ENCODE measurements at regions not wholly inside any gene's neighbourhood (a gene's known extent, or its start where the extent isn't known, plus 50 kb on each side); places are given as distances from the start of the nearest gene placed in this dataset.

GRCh38 chr10:131644864-131645658, 255.7 kb upstream of the PPP2R2D start:
- TF ChIP-seq POLR2AphosphoS5 (IDR thresholded peaks at IDR 0.05; ENCODE audit: low read depth, low read length) (no peak), RNF2 (conservative IDR thresholded peaks at IDR 0.05; ENCODE audit: low read depth) (no peak), ELF4 (CRISPR knock-in tag; IDR thresholded peaks at IDR 0.05; ENCODE audit: borderline replicate concordance) (no peak), HDAC2 (CRISPR knock-in tag; IDR thresholded peaks at IDR 0.05) (no peak), ZBTB26 (CRISPR knock-in tag; IDR thresholded peaks at IDR 0.05; ENCODE audit: borderline replicate concordance) (no peak), POLR2A (IDR thresholded peaks at IDR 0.05; ENCODE audit: insufficient read depth in 1 of 2, low read depth in 2 of 2, low read length in 2 of 2) (no peak), CTCF (CRISPR knock-in tag; IDR thresholded peaks at IDR 0.05) (no peak), RFX3 (CRISPR knock-in tag; IDR thresholded peaks at IDR 0.05) (no peak), ZNF362 (CRISPR knock-in tag; IDR thresholded peaks at IDR 0.05; ENCODE audit: borderline replicate concordance) (no peak), SMARCE1 (IDR thresholded peaks at IDR 0.05; ENCODE audit: borderline replicate concordance) (no peak), ZNF552 (CRISPR knock-in tag; IDR thresholded peaks at IDR 0.05; ENCODE audit: borderline replicate concordance) (no peak)
